Liver (tissue), 8 donors: ENCODE measurements at regions not wholly inside any gene's neighbourhood (a gene's known extent, or its start where the extent isn't known, plus 50 kb on each side); places are given as distances from the start of the nearest gene placed in this dataset.

ENCODE experiments used
- DNase-seq: peaks from one replicate; pipeline ENCODE4 v3.0.0-alpha.2; 2017; ENCODE audit warnings: low spot score
- H3K27ac ChIP-seq, 2 donors: one replicate each; pipeline ENCODE4 v1.7.0; 2013; ENCODE audit warnings: inconsistent platforms in 2 of 2, low read length in 2 of 2, control low read depth in 1 of 2, low read depth in 1 of 2, mild to moderate bottlenecking in 1 of 2
- H3K27me3 ChIP-seq, 4 donors: one replicate each; pipeline versions ENCODE4 v1.6.1 to v1.7.0; 2013; ENCODE audit warnings: low read length in 3 of 4, inconsistent platforms in 1 of 4, mild to moderate bottlenecking in 1 of 4, moderate library complexity in 1 of 4; ENCODE audit not compliant: control insufficient read depth in 4 of 4, insufficient read depth in 4 of 4
- H3K36me3 ChIP-seq, 4 donors: one replicate each; pipeline versions ENCODE4 v1.6.1 to v1.7.0; 2013; ENCODE audit warnings: low read length in 3 of 4, mild to moderate bottlenecking in 3 of 4, low read depth in 1 of 4, moderate library complexity in 1 of 4; ENCODE audit not compliant: control insufficient read depth in 4 of 4, insufficient read depth in 3 of 4
- H3K4me1 ChIP-seq, 4 donors: one replicate each; pipeline versions ENCODE4 v1.6.1 to v1.7.0; 2013; ENCODE audit warnings: low read length in 3 of 4, mild to moderate bottlenecking in 3 of 4, moderate library complexity in 1 of 4; ENCODE audit not compliant: control insufficient read depth in 4 of 4, insufficient read depth in 4 of 4
- H3K4me3 ChIP-seq, 3 donors: one replicate each; pipeline versions ENCODE4 v1.6.1 to v1.7.0; 2013; ENCODE audit warnings: low read length in 3 of 3, control low read depth in 1 of 3, low read depth in 1 of 3, mild to moderate bottlenecking in 1 of 3
- H3K9ac ChIP-seq, 2 donors: one replicate each; pipeline ENCODE4 v1.7.0; 2013; ENCODE audit warnings: low read length in 2 of 2, mild to moderate bottlenecking in 2 of 2, moderate library complexity in 2 of 2, control low read depth in 1 of 2, low read depth in 1 of 2
- H3K9me3 ChIP-seq, 4 donors: one replicate each; pipeline versions ENCODE4 v1.6.1 to v1.7.0; 2013; ENCODE audit warnings: low read length in 3 of 4; ENCODE audit not compliant: control insufficient read depth in 4 of 4
- ATF3 ChIP-seq: IDR thresholded peaks from 2 replicates; pipeline ENCODE4 v1.6.1; 2016; ENCODE audit warnings: antibody characterized with exemption
- CTCF ChIP-seq: fragments of 150-350 bp; IDR thresholded peaks from 2 replicates; pipeline ENCODE4 v1.5.1; 2017; ENCODE audit warnings: improper control_type of control experiment, low read depth, low read length; ENCODE audit not compliant: missing input control
- EGR1 ChIP-seq, 2 donors: IDR thresholded peaks; 2 replicates each; pipeline ENCODE4 v1.6.1; 2016 to 2018; ENCODE audit warnings: antibody characterized with exemption in 2 of 2, low read depth in 2 of 2
- FOXA1 ChIP-seq: IDR thresholded peaks from 2 replicates; pipeline ENCODE4 v1.6.1; 2016; ENCODE audit warnings: antibody characterized with exemption
- FOXA2 ChIP-seq: IDR thresholded peaks from 2 replicates; pipeline ENCODE4 v1.6.1; 2016; ENCODE audit warnings: antibody characterized with exemption
- GABPA ChIP-seq, 2 donors: IDR thresholded peaks in 1 of 2; conservative IDR thresholded peaks in 1 of 2; 2 replicates each; pipeline ENCODE4 v1.6.1; 2016; ENCODE audit warnings: antibody characterized with exemption in 2 of 2, mild to moderate bottlenecking in 1 of 2, moderate library complexity in 1 of 2
- HNF4A ChIP-seq, 2 donors: conservative IDR thresholded peaks; 2 replicates each; pipeline ENCODE4 v1.6.1; 2016; ENCODE audit warnings: antibody characterized with exemption in 2 of 2, mild to moderate bottlenecking in 2 of 2
- JUND ChIP-seq, 2 donors: IDR thresholded peaks; 2 replicates each; pipeline ENCODE4 v1.6.1; 2016; ENCODE audit warnings: antibody characterized with exemption in 2 of 2
- NR2F2 ChIP-seq: IDR thresholded peaks from 2 replicates; pipeline ENCODE4 v1.6.1; 2016; ENCODE audit warnings: antibody characterized with exemption
- RAD21 ChIP-seq, 2 donors: IDR thresholded peaks; 2 replicates each; pipeline ENCODE4 v1.6.1; 2016; ENCODE audit warnings: antibody characterized with exemption in 2 of 2, mild to moderate bottlenecking in 2 of 2
- RXRA ChIP-seq, 2 donors: IDR thresholded peaks; 2 replicates each; pipeline ENCODE4 v1.6.1; 2017 to 2018; ENCODE audit warnings: antibody characterized with exemption in 2 of 2, mild to moderate bottlenecking in 1 of 2
- SP1 ChIP-seq: IDR thresholded peaks from 2 replicates; pipeline ENCODE4 v1.6.1; 2018; ENCODE audit warnings: antibody characterized with exemption, mild to moderate bottlenecking
- TAF1 ChIP-seq: conservative IDR thresholded peaks from 2 replicates; pipeline ENCODE4 v1.6.1; 2016; ENCODE audit warnings: antibody characterized with exemption, mild to moderate bottlenecking
- YY1 ChIP-seq: IDR thresholded peaks from 2 replicates; pipeline ENCODE4 v1.6.1; 2016; ENCODE audit warnings: antibody characterized with exemption, mild to moderate bottlenecking
- ZBTB33 ChIP-seq: IDR thresholded peaks from 2 replicates; pipeline ENCODE4 v1.6.1; 2016; ENCODE audit warnings: antibody characterized with exemption
- WGBS: extraction: QIAGEN DNeasy Blood & Tissue Kit; methylation state at CpG from one replicate; pipeline ENCODE4 v1.1.7; 2013; 5-methylcytosine and 5-hydroxymethylcytosine counted together
- donor health status: healthy.
- donor health status: healthy.
- donor health status: healthy.
- donor health status: healthy.
- donor health status: healthy.

- no peak overlapping the region for H3K4me3 ChIP-seq
- H3K4me1 ChIP-seq: no peaks in the 10 kb centered on the region
- no peaks in the 10 kb centered on the region for H3K36me3 ChIP-seq
- DNase-seq: no peak
- no peak overlapping the region for H3K27ac ChIP-seq
- no peak overlapping the region for H3K9ac ChIP-seq
- TF ChIP-seq SP1: no peak
- TF ChIP-seq JUND (IDR thresholded peaks at IDR 0.05): no peak
- TF ChIP-seq YY1: no peak
- TF ChIP-seq NR2F2: no peak
- TF ChIP-seq HNF4A (conservative IDR thresholded peaks at IDR 0.05): no peak
- peak in 1 of 2 donors; percentile 6 for TF ChIP-seq RAD21 (IDR thresholded peaks at IDR 0.05)
- no peak for TF ChIP-seq RXRA (IDR thresholded peaks at IDR 0.05)
- H3K9me3 ChIP-seq: peaks cover 0 to 5% (median 0%) of the 10 kb centered on the region in 4 donors
- H3K27me3 ChIP-seq: no peaks in the 10 kb centered on the region
These were observed 1858.6 kb upstream of the CDH9 start for GRCh38 chr5:28896949-28897348.

- no peak for DNase-seq
- H3K36me3 ChIP-seq: no peaks in the 10 kb centered on the region
These were observed 1842.5 kb upstream of the CDH9 start for GRCh38 chr5:28880936-28881335.

More at GRCh38 chr5:28880936-28881335, 1842.5 kb upstream of the CDH9 start:
- 82% methylated on average over 1 of the region's 1 CpG for WGBS
- no peak overlapping the region for H3K4me3 ChIP-seq
- H3K4me1 ChIP-seq: no peaks in the 10 kb centered on the region
- peaks cover 0 to 2% (median 0%) of the 10 kb centered on the region in 4 donors for H3K9me3 ChIP-seq
- no peak overlapping the region for H3K9ac ChIP-seq
- TF ChIP-seq SP1 (no peak), HNF4A (conservative IDR thresholded peaks at IDR 0.05) (no peak), YY1 (no peak), GABPA (IDR thresholded peaks at IDR 0.05 in 1 of 2, conservative IDR thresholded peaks at IDR 0.05 in 1 of 2) (no peak), RAD21 (IDR thresholded peaks at IDR 0.05) (no peak), FOXA1 (no peak), ZBTB33 (no peak), FOXA2 (no peak), NR2F2 (no peak), TAF1 (no peak), CTCF (no peak), ATF3 (no peak), EGR1 (IDR thresholded peaks at IDR 0.05; ENCODE audit: low read depth in 2 of 2) (no peak), JUND (IDR thresholded peaks at IDR 0.05) (no peak)
- H3K27ac ChIP-seq: no peak overlapping the region
- H3K27me3 ChIP-seq: no peaks in the 10 kb centered on the region
